Fibroblast of skin of left quadriceps (primary cell): ENCODE measurements at regions not wholly inside any gene's neighbourhood (a gene's known extent, or its start where the extent isn't known, plus 50 kb on each side); places are given as distances from the start of the nearest gene placed in this dataset.

Experiments used
- DNase-seq, 2 experiments: peaks; one replicate each; pipeline ENCODE4 v3.0.0-alpha.2; 2013; ENCODE audit warnings: low read depth in 2 of 2

GRCh38 chr5:4228708-4229107 is 633.1 kb downstream of the IRX1 start:
- DNase-seq: no peak

- no peak for DNase-seq
Measured at GRCh38 chr5:4229414-4230292, 634.0 kb downstream of the IRX1 start.

- no peak for DNase-seq
Measured at GRCh38 chr5:4230471-4230785, 634.8 kb downstream of the IRX1 start.

GRCh38 chr5:4230786-4231641 is 635.4 kb downstream of the IRX1 start:
- DNase-seq: no peak

- DNase-seq: no peak
Measured at GRCh38 chr5:4232084-4232483, 636.5 kb downstream of the IRX1 start.

- DNase-seq: no peak
Measured at GRCh38 chr5:4233671-4234070, 638.0 kb downstream of the IRX1 start.

GRCh38 chr5:4243479-4244264 is 648.0 kb downstream of the IRX1 start:
- DNase-seq: no peak

GRCh38 chr5:4244306-4244705 is 648.7 kb downstream of the IRX1 start:
- DNase-seq: no peak

GRCh38 chr5:4245076-4245475 is 649.4 kb downstream of the IRX1 start:
- no peak for DNase-seq

- no peak for DNase-seq
Measured at GRCh38 chr5:4245511-4245910, 649.9 kb downstream of the IRX1 start.

GRCh38 chr5:4246447-4246846 is 650.8 kb downstream of the IRX1 start:
- no peak for DNase-seq

GRCh38 chr5:4250254-4250653 is 654.6 kb downstream of the IRX1 start:
- DNase-seq: no peak

GRCh38 chr5:4252385-4252784 is 656.8 kb downstream of the IRX1 start:
- no peak for DNase-seq

- DNase-seq: no peak
Measured at GRCh38 chr5:4254736-4255135, 659.1 kb downstream of the IRX1 start.

GRCh38 chr5:4255441-4255840 is 659.8 kb downstream of the IRX1 start:
- DNase-seq: no peak

- no peak for DNase-seq
Measured at GRCh38 chr5:4258170-4258569, 662.5 kb downstream of the IRX1 start.

- DNase-seq: no peak
Measured at GRCh38 chr5:4271193-4271592, 675.6 kb downstream of the IRX1 start.

- DNase-seq: no peak
Measured at GRCh38 chr5:4275232-4275631, 679.6 kb downstream of the IRX1 start.

- no peak for DNase-seq
Measured at GRCh38 chr5:4294878-4295277, 699.2 kb downstream of the IRX1 start.

- DNase-seq: peak; percentile 43 to 61
Measured at GRCh38 chr5:4295663-4296339, 700.2 kb downstream of the IRX1 start.

GRCh38 chr5:4306057-4306456 is 710.4 kb downstream of the IRX1 start:
- no peak for DNase-seq

GRCh38 chr5:4309026-4309425 is 713.4 kb downstream of the IRX1 start:
- DNase-seq: no peak
